HEK293 (cell line): ENCODE measurements at regions not wholly inside any gene's neighbourhood (a gene's known extent, or its start where the extent isn't known, plus 50 kb on each side); places are given as distances from the start of the nearest gene placed in this dataset.

Experiments used
- HOXD13 ChIP-seq: sonication (generic); formaldehyde crosslinking; IDR thresholded peaks from 2 replicates; pipeline ENCODE4 v1.8.0; 2022; ENCODE audit warnings: missing genetic modification reagents, borderline replicate concordance
- ZNF175 ChIP-seq: fragments of 450-650 bp; formaldehyde crosslinking; IDR thresholded peaks from 2 replicates; pipeline ENCODE4 v1.5.1; 2016; ENCODE audit warnings: missing biosample characterization, missing genetic modification characterization
- ZNF416 ChIP-seq: fragments of 450-650 bp; formaldehyde crosslinking; IDR thresholded peaks from 2 replicates; pipeline ENCODE4 v1.5.1; 2016; ENCODE audit warnings: missing biosample characterization, missing genetic modification characterization
- ZNF433 ChIP-seq: fragments of 450-650 bp; formaldehyde crosslinking; IDR thresholded peaks from 2 replicates; pipeline ENCODE4 v1.5.1; 2016; ENCODE audit warnings: missing biosample characterization, missing genetic modification characterization, low read depth
- ZNF510 ChIP-seq: fragments of 450-650 bp; formaldehyde crosslinking; IDR thresholded peaks from 2 replicates; pipeline ENCODE4 v1.5.1; 2018; ENCODE audit warnings: mild to moderate bottlenecking, missing genetic modification characterization, missing biosample characterization; ENCODE audit not compliant: insufficient replicate concordance
- ZNF558 ChIP-seq: fragments of 450-650 bp; formaldehyde crosslinking; IDR thresholded peaks from 2 replicates; pipeline ENCODE4 v1.5.1; 2016; ENCODE audit warnings: missing biosample characterization, missing genetic modification characterization
- ZNF670 ChIP-seq: fragments of 450-650 bp; formaldehyde crosslinking; IDR thresholded peaks from 2 replicates; pipeline ENCODE4 v1.5.1; 2016; ENCODE audit warnings: missing biosample characterization, missing genetic modification characterization, low read depth
- ZNF830 ChIP-seq: fragments of 450-650 bp; IDR thresholded peaks from 2 replicates; pipeline ENCODE4 v1.5.0; 2018; ENCODE audit warnings: missing biosample characterization, missing genetic modification characterization, low read depth, mild to moderate bottlenecking, moderate library complexity
- TF ChIP-seq, protein P1 (sequence below): fragments of 450-650 bp; formaldehyde crosslinking; IDR thresholded peaks from 2 replicates; pipeline ENCODE4 v1.5.0; 2017; ENCODE audit warnings: missing biosample characterization, missing genetic modification characterization, borderline replicate concordance
- TF ChIP-seq, protein P2 (sequence below): fragments of 450-650 bp; IDR thresholded peaks from 2 replicates; pipeline ENCODE4 v1.5.1; 2018; ENCODE audit warnings: missing biosample characterization, mild to moderate bottlenecking, missing genetic modification characterization
- TF ChIP-seq, protein P3 (sequence below): fragments of 450-650 bp; formaldehyde crosslinking; IDR thresholded peaks from 2 replicates; pipeline ENCODE4 v1.5.1; 2016; ENCODE audit warnings: missing biosample characterization, missing genetic modification characterization
- TF ChIP-seq, protein P4 (sequence below): fragments of 450-650 bp; formaldehyde crosslinking; conservative IDR thresholded peaks from 2 replicates; pipeline ENCODE4 v1.5.1; 2016; ENCODE audit warnings: low read depth, missing biosample characterization, missing genetic modification characterization

DNA sequence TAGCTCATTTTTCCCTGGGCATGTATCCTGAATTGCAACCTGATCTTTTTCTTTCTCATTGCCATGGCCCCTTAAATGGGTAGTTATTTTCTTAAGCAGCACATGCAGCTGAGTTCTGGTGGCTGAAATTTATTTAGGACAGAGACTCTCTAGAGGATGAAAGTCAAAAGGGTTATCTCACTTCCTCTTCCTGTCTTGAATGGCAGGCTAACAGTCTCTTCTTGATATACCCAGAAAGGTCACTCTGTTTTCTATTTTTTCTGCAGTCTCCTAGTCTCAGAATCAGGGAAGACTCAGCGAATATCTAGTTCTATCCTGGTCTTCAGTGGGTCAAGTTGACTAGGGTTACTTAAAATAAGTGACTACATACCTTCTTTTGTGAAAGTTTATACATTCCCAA is 243.3 kb downstream of the EPHA7 start:
- TF ChIP-seq ZNF670 (tag by site-specific recombination) (no peak), ZNF830 (no peak), ZNF416 (tag by site-specific recombination) (no peak), ZNF558 (tag by site-specific recombination) (no peak), HOXD13 (CRISPR knock-in tag) (no peak), ZNF433 (tag by site-specific recombination) (no peak), ZNF175 (tag by site-specific recombination) (no peak), ZNF510 (tag by site-specific recombination) (no peak)
- TF ChIP-seq, protein P1, sequence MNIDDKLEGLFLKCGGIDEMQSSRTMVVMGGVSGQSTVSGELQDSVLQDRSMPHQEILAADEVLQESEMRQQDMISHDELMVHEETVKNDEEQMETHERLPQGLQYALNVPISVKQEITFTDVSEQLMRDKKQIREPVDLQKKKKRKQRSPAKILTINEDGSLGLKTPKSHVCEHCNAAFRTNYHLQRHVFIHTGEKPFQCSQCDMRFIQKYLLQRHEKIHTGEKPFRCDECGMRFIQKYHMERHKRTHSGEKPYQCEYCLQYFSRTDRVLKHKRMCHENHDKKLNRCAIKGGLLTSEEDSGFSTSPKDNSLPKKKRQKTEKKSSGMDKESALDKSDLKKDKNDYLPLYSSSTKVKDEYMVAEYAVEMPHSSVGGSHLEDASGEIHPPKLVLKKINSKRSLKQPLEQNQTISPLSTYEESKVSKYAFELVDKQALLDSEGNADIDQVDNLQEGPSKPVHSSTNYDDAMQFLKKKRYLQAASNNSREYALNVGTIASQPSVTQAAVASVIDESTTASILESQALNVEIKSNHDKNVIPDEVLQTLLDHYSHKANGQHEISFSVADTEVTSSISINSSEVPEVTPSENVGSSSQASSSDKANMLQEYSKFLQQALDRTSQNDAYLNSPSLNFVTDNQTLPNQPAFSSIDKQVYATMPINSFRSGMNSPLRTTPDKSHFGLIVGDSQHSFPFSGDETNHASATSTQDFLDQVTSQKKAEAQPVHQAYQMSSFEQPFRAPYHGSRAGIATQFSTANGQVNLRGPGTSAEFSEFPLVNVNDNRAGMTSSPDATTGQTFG: no peak
- TF ChIP-seq, protein P2, sequence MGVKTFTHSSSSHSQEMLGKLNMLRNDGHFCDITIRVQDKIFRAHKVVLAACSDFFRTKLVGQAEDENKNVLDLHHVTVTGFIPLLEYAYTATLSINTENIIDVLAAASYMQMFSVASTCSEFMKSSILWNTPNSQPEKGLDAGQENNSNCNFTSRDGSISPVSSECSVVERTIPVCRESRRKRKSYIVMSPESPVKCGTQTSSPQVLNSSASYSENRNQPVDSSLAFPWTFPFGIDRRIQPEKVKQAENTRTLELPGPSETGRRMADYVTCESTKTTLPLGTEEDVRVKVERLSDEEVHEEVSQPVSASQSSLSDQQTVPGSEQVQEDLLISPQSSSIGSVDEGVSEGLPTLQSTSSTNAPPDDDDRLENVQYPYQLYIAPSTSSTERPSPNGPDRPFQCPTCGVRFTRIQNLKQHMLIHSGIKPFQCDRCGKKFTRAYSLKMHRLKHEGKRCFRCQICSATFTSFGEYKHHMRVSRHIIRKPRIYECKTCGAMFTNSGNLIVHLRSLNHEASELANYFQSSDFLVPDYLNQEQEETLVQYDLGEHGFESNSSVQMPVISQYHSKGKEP: 0 out of 2 replicates have a peak, but pooled peaks have one; percentile 11
- TF ChIP-seq, protein P3, sequence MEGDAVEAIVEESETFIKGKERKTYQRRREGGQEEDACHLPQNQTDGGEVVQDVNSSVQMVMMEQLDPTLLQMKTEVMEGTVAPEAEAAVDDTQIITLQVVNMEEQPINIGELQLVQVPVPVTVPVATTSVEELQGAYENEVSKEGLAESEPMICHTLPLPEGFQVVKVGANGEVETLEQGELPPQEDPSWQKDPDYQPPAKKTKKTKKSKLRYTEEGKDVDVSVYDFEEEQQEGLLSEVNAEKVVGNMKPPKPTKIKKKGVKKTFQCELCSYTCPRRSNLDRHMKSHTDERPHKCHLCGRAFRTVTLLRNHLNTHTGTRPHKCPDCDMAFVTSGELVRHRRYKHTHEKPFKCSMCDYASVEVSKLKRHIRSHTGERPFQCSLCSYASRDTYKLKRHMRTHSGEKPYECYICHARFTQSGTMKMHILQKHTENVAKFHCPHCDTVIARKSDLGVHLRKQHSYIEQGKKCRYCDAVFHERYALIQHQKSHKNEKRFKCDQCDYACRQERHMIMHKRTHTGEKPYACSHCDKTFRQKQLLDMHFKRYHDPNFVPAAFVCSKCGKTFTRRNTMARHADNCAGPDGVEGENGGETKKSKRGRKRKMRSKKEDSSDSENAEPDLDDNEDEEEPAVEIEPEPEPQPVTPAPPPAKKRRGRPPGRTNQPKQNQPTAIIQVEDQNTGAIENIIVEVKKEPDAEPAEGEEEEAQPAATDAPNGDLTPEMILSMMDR (tag by site-specific recombination): no peak
- TF ChIP-seq, protein P4, sequence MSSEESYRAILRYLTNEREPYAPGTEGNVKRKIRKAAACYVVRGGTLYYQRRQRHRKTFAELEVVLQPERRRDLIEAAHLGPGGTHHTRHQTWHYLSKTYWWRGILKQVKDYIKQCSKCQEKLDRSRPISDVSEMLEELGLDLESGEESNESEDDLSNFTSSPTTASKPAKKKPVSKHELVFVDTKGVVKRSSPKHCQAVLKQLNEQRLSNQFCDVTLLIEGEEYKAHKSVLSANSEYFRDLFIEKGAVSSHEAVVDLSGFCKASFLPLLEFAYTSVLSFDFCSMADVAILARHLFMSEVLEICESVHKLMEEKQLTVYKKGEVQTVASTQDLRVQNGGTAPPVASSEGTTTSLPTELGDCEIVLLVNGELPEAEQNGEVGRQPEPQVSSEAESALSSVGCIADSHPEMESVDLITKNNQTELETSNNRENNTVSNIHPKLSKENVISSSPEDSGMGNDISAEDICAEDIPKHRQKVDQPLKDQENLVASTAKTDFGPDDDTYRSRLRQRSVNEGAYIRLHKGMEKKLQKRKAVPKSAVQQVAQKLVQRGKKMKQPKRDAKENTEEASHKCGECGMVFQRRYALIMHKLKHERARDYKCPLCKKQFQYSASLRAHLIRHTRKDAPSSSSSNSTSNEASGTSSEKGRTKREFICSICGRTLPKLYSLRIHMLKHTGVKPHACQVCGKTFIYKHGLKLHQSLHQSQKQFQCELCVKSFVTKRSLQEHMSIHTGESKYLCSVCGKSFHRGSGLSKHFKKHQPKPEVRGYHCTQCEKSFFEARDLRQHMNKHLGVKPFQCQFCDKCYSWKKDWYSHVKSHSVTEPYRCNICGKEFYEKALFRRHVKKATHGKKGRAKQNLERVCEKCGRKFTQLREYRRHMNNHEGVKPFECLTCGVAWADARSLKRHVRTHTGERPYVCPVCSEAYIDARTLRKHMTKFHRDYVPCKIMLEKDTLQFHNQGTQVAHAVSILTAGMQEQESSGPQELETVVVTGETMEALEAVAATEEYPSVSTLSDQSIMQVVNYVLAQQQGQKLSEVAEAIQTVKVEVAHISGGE: no peak
